GM21390 (cell line): ENCODE measurements at regions not wholly inside any gene's neighbourhood (a gene's known extent, or its start where the extent isn't known, plus 50 kb on each side); places are given as distances from the start of the nearest gene placed in this dataset.

Experiments
- ATAC-seq: cut with Tn5 transposase; IDR thresholded peaks from one replicate; pipeline ENCODE4 v1.9.1; 2021; ENCODE audit not compliant: unreplicated experiment

DNA sequence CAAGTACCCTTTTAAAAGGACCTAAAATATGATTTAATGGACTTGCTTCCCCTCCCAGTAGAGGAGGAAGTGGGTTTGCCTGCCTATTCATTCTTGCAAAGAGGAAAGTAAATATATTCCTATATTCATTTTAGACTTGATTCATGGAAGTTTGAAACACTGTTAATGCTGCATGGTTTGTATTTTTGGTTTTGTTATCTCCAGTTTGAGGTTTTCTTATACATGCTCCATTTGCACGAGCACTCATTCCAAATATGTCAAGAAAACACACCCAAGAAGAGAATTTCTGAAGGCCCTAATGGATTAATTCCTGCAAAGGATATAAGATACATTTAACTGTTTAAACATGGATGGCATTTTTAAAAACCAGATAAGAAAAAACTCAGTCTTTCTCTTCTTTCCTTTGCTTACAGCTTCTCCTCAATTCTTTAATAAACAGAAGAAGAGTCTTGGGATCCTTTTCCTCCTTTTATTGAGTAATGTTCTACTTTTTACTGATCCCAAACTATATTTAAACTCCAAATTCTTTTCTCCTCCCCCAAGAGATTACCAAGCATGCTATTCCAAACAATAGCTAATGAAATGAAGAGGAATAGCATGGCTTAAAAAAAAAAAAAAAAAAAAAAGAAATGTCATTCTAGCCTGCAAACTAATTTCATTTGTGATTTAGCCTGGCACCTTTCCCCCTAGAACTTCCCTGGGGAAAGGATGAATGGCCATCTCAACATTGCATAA, 54.6 kb upstream of the LDB2 start:
- no peak for ATAC-seq

DNA sequence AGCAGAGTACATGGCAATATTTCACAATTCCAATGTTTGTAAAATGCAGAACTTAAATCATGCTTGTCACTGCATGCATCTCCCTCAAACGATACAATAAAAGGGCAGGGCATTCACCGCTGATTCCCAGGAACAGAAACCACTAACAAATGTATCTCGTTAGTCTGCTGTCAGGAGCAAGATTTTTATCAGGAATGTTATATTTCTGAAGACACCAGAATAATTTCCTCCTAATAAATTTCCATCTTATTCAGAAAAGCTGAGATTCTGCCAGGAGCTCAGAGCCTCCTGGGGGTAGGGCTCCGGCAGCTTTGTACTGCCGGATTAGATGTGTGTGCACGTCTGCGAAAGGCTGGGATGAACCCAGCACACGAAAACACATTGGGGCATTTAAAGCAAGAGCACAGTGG, 54.0 kb upstream of the LDB2 start:
- no peak for ATAC-seq
